ENCODE measurements at regions not wholly inside any gene's neighbourhood (a gene's known extent, or its start where the extent isn't known, plus 50 kb on each side); places are given as distances from the start of the nearest gene placed in this dataset.
A peak's percentile ranks its signal among the peaks of the same experiment; 100 is the strongest.

- Histone ChIP-seq H3K9me3 (no peaks in the 10 kb centered on the region), H3K4me3 (ENCODE audit: low read depth in 2 of 2, low read length in 1 of 2) (peak overlapping the region in 1 of 2 experiments; percentile 40; a peak in 2 of 4 replicates), H4K20me1 (ENCODE audit: insufficient read depth) (no peaks in the 10 kb centered on the region), H3K9me2 (no peaks in the 10 kb centered on the region), H2AFZ (ENCODE audit: low read depth) (peak overlapping the region; percentile 87), H3K36me3 (replicated peaks in 1 of 2; ENCODE audit: control insufficient read depth in 1 of 2, insufficient read depth in 2 of 2, low read length in 1 of 2) (no peaks in the 10 kb centered on the region), H3K9ac (peak overlapping the region; percentile 68), H3K27me3 (ENCODE audit: insufficient read depth) (no peaks in the 10 kb centered on the region), H3K79me2 (ENCODE audit: insufficient read depth) (no peaks in the 10 kb centered on the region; the same call in 1 of the 2 replicates), H3K4me1 (ENCODE audit: control insufficient read depth in 1 of 2, insufficient read depth in 2 of 2, low read depth in 1 of 2, low read length in 1 of 2) (peaks cover 0 to 57% of the 10 kb centered on the region in 2 experiments; a peak in 3 of 4 replicates), H3K4me2 (peak overlapping the region; percentile 74), H3F3A (replicated peaks; ENCODE audit: insufficient read depth) (peaks cover 85% of the 10 kb centered on the region), H3K27ac (ENCODE audit: low read depth in 2 of 2, low read length in 1 of 2) (peak overlapping the region; percentile 79 to 99; a peak in 3 of 4 replicates)
- TF ChIP-seq PBX3 (IDR thresholded peaks at IDR 0.05) = peak; percentile 67
- TF ChIP-seq NRF1 (IDR thresholded peaks at IDR 0.05; ENCODE audit: low read depth, low read length) = no peak
- peak; percentile 93 for TF ChIP-seq JUND (IDR thresholded peaks at IDR 0.05)
- 0 out of 2 replicates have a peak, but pooled peaks have one; percentile 37 for TF ChIP-seq REST (IDR thresholded peaks at IDR 0.05; ENCODE audit: low read depth, low read length)
- TF ChIP-seq RAD21 (IDR thresholded peaks at IDR 0.05; ENCODE audit: low read length) = no peak
- peak; percentile 24; the same call in 1 of the 2 replicates for TF ChIP-seq POLR2AphosphoS5 (IDR thresholded peaks at IDR 0.05; ENCODE audit: low read depth, low read length)
- TF ChIP-seq EP300 (IDR thresholded peaks at IDR 0.05; ENCODE audit: borderline replicate concordance in 1 of 2, low read depth in 1 of 2, low read length in 1 of 2) = peak in 1 of 2 experiments; percentile 96; a peak in 2 of 4 replicates
- TF ChIP-seq RXRA (IDR thresholded peaks at IDR 0.05; ENCODE audit: borderline replicate concordance, low read depth) = peak; percentile 85
- TF ChIP-seq FOXJ3 (CRISPR knock-in tag; IDR thresholded peaks at IDR 0.05) = no peak
- no peak for TF ChIP-seq YY1 (IDR thresholded peaks at IDR 0.05; ENCODE audit: low read depth)
- peak; percentile 94 for TF ChIP-seq FOSL2 (IDR thresholded peaks at IDR 0.05; ENCODE audit: borderline replicate concordance, low read depth)
- TF ChIP-seq, protein P1, sequence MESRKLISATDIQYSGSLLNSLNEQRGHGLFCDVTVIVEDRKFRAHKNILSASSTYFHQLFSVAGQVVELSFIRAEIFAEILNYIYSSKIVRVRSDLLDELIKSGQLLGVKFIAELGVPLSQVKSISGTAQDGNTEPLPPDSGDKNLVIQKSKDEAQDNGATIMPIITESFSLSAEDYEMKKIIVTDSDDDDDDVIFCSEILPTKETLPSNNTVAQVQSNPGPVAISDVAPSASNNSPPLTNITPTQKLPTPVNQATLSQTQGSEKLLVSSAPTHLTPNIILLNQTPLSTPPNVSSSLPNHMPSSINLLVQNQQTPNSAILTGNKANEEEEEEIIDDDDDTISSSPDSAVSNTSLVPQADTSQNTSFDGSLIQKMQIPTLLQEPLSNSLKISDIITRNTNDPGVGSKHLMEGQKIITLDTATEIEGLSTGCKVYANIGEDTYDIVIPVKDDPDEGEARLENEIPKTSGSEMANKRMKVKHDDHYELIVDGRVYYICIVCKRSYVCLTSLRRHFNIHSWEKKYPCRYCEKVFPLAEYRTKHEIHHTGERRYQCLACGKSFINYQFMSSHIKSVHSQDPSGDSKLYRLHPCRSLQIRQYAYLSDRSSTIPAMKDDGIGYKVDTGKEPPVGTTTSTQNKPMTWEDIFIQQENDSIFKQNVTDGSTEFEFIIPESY (IDR thresholded peaks at IDR 0.05; ENCODE audit: borderline replicate concordance, low read depth) = peak; percentile 64; the same call in 1 of the 2 replicates
- TF ChIP-seq GABPA (IDR thresholded peaks at IDR 0.05; ENCODE audit: low read depth) = no peak
- peak; percentile 47; the same call in 1 of the 2 replicates for TF ChIP-seq MEF2A (IDR thresholded peaks at IDR 0.05; ENCODE audit: borderline replicate concordance, low read depth)
- no peak for TF ChIP-seq TAF1 (IDR thresholded peaks at IDR 0.05; ENCODE audit: borderline replicate concordance, low read depth, low read length)
- TF ChIP-seq, protein P2, sequence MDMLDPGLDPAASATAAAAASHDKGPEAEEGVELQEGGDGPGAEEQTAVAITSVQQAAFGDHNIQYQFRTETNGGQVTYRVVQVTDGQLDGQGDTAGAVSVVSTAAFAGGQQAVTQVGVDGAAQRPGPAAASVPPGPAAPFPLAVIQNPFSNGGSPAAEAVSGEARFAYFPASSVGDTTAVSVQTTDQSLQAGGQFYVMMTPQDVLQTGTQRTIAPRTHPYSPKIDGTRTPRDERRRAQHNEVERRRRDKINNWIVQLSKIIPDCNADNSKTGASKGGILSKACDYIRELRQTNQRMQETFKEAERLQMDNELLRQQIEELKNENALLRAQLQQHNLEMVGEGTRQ (IDR thresholded peaks at IDR 0.05; ENCODE audit: borderline replicate concordance, low read depth, low read length) = no peak
- TF ChIP-seq SMC3 (IDR thresholded peaks at IDR 0.05; ENCODE audit: low read depth, low read length) = no peak
- no peak for TF ChIP-seq MXI1 (IDR thresholded peaks at IDR 0.05; ENCODE audit: low read depth, low read length)
- TF ChIP-seq FOXM1 (IDR thresholded peaks at IDR 0.05; ENCODE audit: low read depth) = peak; percentile 80
- TF ChIP-seq TCF12 (IDR thresholded peaks at IDR 0.05) = peak; percentile 84
- no peak for TF ChIP-seq SIN3A (IDR thresholded peaks at IDR 0.05; ENCODE audit: borderline replicate concordance, low read depth, low read length)
- peak; percentile 86 for TF ChIP-seq TEAD4 (IDR thresholded peaks at IDR 0.05; ENCODE audit: borderline replicate concordance, insufficient read depth)
- peak; percentile 72 for TF ChIP-seq NFIC (IDR thresholded peaks at IDR 0.05; ENCODE audit: borderline replicate concordance)
- TF ChIP-seq GATA2 (CRISPR knock-in tag; IDR thresholded peaks at IDR 0.05) = no peak
- POLR2A ChIA-PET = no interaction called here
- WGBS (ENCODE audit: low lambda C conversion rate) = 10% methylated on average over 3 of the region's 3 CpGs
- CTCF ChIA-PET = interaction anchor here (1.3 kb wide), 1 partner anchor 65 kb away, joined by 3 read pairs; no protein-coding TSS in a partner anchor
- no peak for DNase-seq
Measured at GRCh38 chr9:26261503-26262330, 583.5 kb upstream of the TUSC1 start.

Data from SK-N-SH (cell line).